ENCODE measurements at regions not wholly inside any gene's neighbourhood (a gene's known extent, or its start where the extent isn't known, plus 50 kb on each side); places are given as distances from the start of the nearest gene placed in this dataset.

- no peak for DNase-seq (ENCODE audit: low read depth)
These were observed 93.2 kb downstream of the FOXF2 start for GRCh38 chr6:1482381-1483166.

- DNase-seq (ENCODE audit: low read depth) = no peak
These were observed 96.3 kb downstream of the FOXF2 start for GRCh38 chr6:1485678-1486077.

- no peak for DNase-seq (ENCODE audit: low read depth)
These were observed 97.0 kb downstream of the FOXF2 start for GRCh38 chr6:1486387-1486786.

DNA sequence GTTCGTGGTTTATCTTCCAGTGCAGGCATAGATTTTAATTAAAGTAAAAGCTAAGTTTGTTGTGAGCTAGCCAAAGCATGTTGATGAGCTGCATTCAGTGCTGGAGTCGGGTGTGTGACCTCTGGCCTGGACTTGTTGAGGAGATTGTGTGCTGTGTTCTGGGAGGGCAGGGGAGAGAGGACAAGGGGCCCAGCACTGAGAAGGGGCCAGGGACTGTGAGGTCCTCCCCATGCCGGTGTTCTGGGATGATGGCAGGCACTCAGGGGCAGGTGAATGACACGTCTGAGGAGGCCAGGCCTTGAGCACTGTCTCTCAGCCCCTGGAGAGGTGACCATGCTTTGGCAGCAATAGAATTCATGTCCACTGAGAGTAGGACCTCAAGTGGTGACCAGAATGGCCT, 97.9 kb downstream of the FOXF2 start:
- no peak for DNase-seq (ENCODE audit: low read depth)

DNA sequence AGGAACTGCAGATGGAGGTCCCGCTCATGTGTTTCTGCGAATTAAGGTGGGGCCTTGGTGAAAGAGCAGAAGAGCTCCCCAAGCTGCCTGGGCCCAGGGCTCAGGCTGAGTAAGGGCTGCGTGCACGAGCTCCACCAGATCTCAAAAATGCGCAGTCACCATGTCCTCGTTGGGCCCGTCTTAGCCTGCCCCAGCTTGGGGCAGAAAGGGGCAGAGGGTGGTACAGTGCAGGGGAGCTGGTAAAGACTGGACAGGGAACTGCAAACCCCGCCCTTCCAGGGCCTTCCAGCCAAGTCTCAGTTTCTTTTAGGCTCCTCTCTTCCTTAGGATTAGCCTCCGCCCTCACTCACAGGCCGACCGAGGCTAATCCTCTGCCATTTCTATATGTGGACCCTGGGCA, 101.6 kb downstream of the FOXF2 start:
- DNase-seq (ENCODE audit: low read depth) = no peak

DNA sequence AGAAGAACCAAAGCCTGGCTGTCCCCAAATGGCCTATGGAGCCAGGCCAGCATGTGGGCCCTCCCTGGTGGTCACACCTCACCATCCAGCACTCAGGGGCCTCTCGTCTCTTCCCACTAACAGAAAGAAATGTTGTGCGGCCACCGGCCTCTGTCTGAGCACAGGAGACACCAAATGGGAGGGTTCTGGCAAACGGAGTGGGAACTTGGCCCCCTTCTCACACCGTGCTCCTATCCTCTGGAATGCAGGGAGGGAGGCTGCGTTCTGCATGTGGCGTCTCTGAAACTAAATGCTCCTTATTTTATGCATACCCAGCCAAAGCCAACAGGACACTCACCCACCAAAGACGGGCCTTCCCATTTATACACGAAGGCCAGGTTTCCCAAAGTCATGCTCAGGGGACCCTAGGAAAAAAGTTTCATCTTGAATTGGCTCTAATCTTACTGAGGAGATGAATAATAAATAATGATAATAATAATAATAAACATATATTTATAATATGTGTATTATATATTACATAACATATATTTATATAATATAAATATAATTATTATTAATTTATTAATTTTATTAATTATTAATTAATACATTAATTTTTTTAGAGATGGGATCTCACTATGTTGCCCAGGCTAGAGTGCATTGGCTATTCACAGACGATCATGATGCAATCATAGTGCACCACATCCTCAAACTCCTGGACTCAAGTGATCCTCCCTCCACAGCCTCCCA, 102.4 kb downstream of the FOXF2 start:
- no peak for DNase-seq (ENCODE audit: low read depth)

- no peak for DNase-seq (ENCODE audit: low read depth)
These were observed 105.3 kb downstream of the FOXF2 start for GRCh38 chr6:1494671-1495070.

DNA sequence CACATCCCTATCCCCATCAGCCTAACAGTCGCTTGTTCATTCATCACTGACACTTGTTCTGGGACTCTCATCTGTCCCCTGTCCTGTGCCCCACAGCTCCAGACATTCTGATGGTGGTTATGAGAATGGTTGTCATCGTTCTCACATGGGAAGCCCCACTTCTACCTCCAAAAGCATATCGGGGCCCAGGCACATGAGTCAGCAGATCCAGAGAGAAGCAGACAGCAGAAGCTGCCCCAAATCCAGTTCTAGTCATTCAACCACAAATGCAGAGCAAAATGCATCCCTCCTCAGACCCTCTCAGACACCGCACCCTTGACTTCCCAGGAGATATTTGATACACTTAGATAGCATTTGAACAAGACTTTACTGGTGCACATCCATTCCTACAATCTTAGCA, 106.0 kb downstream of the FOXF2 start:
- DNase-seq (ENCODE audit: low read depth) = no peak

DNA sequence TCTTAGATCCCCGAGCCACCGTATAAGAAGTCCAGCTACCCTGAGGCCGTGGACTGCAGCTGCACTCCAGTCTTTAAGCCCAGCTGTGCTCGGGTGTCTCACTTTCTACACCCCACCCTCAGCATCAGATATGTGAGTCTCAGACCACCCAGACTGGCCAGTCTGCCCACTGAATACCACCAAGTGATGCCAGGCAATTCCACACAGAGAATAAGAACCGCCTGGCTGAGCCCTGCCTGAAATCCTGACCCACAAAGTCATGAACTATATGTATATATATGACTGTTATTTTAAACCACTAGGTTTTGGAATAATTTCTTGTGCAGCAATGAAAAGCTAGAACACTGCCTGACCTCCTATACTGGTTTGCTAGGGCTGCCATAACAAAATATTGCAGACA, 106.7 kb downstream of the FOXF2 start:
- no peak for DNase-seq (ENCODE audit: low read depth)

DNA sequence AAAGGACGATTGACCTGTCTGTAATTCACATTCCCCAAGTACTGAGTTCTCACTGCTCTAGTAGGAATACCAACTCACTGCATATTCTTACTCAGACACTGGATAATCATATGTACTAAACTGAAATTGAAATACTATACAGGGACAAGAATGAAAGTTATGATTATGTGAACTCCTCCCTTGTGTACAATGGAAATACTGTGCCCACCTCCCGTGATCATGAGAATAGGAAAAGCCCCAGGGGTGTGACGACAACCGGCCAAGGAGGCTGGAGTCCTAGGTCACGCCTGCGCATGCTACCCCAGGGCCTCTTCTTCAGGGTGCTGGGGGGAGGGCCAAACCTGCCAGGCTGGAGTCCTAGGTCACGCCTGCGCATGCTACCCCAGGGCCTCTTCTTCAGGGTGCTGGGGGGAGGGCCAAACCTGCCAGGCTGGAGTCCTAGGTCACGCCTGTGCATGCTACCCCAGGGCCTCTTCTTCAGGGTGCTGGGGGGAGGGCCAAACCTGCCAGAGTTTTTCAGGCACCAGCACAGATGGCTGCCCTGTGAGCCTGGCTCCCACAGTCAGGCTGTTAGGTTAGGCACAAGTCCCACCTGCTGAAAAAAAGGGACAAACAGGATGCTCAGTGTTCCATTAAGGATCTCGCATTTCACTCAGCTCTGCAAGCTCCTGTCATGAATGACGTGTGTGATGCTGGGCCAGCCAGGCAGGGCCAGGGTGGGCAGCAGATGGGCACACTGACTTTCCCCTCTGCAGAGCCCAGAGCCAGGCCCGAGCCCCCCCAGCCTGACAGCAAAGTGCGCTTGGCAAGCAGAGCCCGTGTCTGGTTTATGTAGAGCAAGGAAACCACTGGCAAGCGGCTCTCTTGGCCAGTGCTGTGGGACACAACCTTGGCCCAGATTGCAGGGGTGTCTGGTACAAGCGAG, 107.7 kb downstream of the FOXF2 start:
- DNase-seq (ENCODE audit: low read depth) = no peak

DNA sequence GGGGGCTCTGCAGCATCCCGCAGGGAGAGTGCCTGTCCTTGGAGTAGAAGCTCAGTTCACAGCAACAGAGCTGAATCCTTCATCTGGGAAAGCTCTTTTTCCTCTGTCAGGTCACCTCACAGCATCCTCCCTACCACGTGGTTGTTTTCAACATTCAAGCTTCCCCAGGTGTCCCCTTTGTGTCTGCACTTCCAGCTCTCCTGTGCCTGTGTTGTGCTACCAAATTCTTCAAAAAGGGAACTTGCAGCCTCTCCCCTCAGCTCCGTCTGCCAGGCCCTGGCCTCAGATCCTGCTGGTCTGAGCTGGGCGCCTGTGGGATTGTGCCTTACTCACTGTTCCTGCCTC, 108.4 kb downstream of the FOXF2 start:
- no peak for DNase-seq (ENCODE audit: low read depth)

DNA sequence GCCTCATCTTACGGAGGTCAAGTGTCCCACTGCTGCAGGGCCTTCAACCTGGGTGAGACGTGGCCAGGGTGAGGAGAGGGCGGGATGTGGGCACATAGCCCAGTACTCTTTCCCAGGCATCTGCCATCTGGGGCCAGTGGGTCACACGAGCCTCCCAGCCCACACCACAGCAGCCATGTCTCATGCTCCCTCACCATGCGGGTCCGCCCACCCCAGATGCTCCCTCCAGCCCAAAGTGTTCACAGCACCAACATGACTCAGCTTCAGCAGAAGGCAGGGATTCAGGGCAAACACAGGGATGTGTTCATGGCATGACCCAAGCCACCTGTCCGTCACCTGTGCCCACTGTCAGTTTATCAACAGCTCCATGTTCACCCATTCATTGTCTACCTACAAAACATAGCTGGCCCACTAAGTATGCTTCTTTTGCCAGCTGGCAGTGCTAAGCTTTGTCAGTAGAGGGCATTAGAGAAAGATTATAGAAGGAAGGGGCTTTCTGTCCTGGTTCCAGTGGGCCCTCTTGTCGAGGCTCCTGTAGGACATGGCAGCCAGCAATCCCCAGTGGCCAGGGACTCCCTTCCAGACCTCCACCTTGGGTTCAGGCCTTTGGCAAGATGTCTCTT, 109.2 kb downstream of the FOXF2 start:
- no peak for DNase-seq (ENCODE audit: low read depth)

- DNase-seq (ENCODE audit: low read depth) = no peak
These were observed 109.9 kb upstream of the FOXC1 start for GRCh38 chr6:1499777-1500176.

DNA sequence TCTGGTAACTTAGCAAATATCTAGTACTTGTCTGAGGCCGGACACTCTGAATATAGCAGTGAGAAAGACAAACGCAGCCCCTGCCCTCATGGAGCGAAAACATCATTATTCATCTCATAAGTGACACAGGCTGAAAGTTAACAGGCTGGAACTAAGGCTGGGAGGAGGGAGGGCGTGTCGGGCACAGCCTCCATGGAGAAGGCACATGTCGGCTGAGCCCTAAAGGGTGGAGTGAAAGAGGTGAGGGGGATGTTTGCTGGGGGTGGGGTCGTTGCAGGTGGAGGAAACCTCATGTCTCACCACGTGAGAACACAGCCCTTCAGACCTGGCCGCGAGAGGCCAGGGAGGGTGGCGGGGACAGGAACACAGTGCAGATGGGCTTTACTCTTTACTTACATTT, 108.8 kb upstream of the FOXC1 start:
- DNase-seq (ENCODE audit: low read depth) = no peak

DNA sequence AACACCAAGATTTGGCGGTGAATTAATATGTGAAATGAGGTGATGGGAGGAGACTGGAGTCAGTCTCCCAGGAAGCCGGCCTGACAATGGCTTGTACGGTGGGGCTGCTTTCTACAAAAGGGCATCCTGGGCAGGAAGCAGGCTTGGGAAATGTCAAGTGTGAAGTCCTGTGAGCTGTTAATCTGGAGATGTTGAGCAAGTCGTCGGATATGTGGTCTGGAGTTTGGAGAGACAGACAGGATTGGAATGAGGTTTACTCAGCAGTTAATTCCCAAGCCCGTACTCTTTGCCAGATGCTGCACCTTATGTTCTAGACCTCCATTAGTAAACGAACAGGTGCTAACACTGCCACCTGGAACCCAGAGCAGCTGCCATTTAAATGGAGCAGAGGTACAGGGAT, 107.7 kb upstream of the FOXC1 start:
- no peak for DNase-seq (ENCODE audit: low read depth)

DNA sequence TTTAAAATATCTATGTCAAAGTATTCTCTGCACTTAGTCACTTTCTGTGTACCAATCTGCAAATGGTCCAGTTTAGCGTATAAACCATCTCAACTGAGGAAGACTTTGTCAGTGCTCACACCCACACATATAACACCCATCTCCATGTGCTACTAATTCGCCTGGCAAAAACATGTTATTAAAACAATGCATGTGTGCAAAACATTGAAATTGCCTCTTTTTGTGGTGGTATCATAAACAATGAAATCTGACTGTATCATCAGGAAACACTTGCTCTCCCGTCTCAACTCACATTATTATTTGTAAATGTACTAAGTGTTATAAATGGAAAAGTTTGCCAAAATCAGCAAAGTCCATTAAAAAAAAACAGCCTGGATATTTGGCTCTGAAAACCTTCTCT, 105.9 kb upstream of the FOXC1 start:
- DNase-seq (ENCODE audit: low read depth) = no peak

DNA sequence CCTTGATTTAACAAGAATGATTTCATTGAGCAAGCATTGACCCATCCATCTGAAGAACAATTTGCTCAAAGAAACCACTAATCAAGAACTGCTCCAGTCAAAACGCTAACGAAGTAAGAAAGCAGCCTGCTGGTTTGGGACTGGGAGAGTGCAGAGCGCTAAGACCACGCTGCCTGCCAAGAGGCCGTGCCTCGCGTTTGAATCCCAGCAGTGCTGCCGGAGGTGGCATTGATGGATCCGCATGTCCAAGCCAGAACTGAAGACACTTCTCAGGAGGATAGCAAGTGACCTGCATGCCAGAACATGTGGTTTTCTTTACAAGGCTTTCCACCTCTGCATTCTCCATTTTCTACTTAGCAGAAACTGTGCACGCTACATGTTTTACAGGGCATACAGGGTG, 105.2 kb upstream of the FOXC1 start:
- no peak for DNase-seq (ENCODE audit: low read depth)

GRCh38 chr6:1507251-1507650, 102.5 kb upstream of the FOXC1 start:
- DNase-seq (ENCODE audit: low read depth) = no peak

DNA sequence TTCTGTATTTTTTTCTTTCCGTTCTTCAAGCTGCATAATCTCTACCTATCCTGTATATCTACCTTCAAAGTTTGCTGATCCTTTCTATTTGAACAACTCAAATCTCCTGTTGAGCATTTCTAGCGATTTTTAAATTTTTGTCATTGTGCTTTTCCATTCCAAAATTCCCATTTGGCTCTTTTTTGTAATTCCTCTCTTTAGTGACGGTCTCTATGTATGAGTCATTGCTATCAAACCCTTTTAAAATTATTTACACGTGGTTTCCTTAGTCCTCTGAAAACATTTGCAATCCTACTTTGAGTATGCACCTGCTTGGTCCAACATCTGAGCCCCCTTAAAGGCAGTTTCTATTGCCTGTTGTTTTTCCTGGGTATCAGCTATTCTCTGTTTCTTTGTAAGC, 100.5 kb upstream of the FOXC1 start:
- DNase-seq (ENCODE audit: low read depth) = no peak

- DNase-seq (ENCODE audit: low read depth) = no peak
These were observed 99.5 kb upstream of the FOXC1 start for GRCh38 chr6:1510239-1510638.

DNA sequence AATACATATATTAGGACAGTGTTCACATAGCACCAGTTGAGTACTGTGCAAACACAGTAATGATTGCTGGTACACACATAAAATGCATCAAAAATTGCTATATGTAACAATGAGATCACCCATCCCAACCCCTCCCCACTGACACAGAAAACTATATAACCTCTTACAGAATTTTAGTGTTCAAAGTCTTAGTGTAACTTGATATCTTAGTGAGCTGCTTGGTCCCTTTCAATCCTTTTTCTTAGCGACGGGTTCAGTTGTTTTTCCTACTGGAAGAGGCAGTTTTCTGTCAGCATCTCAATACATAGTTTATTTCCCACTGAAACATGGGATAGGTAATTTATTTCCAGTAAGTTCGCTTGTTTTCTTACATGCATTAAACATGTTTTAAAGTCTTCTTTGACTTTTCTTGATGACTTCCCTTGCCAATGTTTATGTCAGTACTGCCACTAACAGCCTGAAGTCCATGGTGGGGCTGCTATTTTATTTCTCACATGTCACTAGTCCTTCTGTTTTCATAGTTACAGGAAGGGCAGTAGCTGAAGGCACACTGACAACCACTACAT, 96.4 kb upstream of the FOXC1 start:
- no peak for DNase-seq (ENCODE audit: low read depth)

DNA sequence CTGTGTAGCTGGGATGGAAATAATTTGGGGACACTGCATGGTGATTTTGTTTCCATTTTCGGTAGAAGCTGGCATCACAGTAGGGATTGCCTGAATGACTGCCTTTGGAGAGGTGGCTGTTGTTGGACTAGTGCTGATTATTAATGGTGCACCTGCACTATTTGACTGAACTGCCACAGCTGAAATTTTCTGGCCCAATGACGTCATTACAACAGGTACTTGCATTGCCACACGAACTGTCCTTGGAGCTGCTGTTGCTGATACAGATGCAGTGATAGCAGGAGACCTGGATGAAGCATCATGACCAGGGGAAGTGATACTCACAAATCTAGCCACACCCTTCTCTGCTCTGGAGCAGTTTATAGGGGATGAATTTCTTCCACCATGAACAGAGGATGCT, 95.6 kb upstream of the FOXC1 start:
- DNase-seq (ENCODE audit: low read depth) = no peak

All from T-helper 22 cell (primary cell).